Astrocyte (in vitro differentiated cells and primary cell): ENCODE measurements at regions not wholly inside any gene's neighbourhood (a gene's known extent, or its start where the extent isn't known, plus 50 kb on each side); places are given as distances from the start of the nearest gene placed in this dataset.

Experiments used
- DNase-seq: peaks from one replicate; pipeline ENCODE4 v3.0.0-alpha.2; 2010; ENCODE audit warnings: low read depth
- FAIRE-seq: peaks from 2 replicates; lab custom pipeline; 2011; peaks lifted over from hg19 to GRCh38; lab: Jason Lieb, UNC
- H2AFZ ChIP-seq: 2 replicates; pipeline ENCODE4 v1.6.0; 2012; ENCODE audit warnings: low read depth, low read length, inconsistent platforms
- H3K27ac ChIP-seq: 2 replicates; pipeline ENCODE4 v1.5.1; 2011; ENCODE audit warnings: low read depth, low read length, inconsistent platforms
- H3K27me3 ChIP-seq: 2 replicates; pipeline ENCODE4 v1.6.0; 2011; ENCODE audit warnings: low read length, inconsistent platforms; ENCODE audit not compliant: insufficient read depth
- H3K36me3 ChIP-seq: 2 replicates; pipeline ENCODE4 v1.5.1; 2011; ENCODE audit warnings: low read length, inconsistent platforms; ENCODE audit not compliant: insufficient read depth
- H3K4me1 ChIP-seq: 2 replicates; pipeline ENCODE4 v1.5.1; 2011; ENCODE audit warnings: low read length, inconsistent platforms; ENCODE audit not compliant: insufficient read depth
- H3K4me2 ChIP-seq: 2 replicates; pipeline ENCODE4 v1.6.0; 2012; ENCODE audit warnings: low read length, inconsistent platforms
- H3K4me3 ChIP-seq: 2 replicates; pipeline ENCODE4 v1.5.1; 2011; ENCODE audit warnings: low read depth, mild to moderate bottlenecking, low read length, inconsistent platforms; ENCODE audit not compliant: insufficient read depth
- H3K79me2 ChIP-seq: 2 replicates; pipeline ENCODE4 v1.6.0; 2012; ENCODE audit warnings: mild to moderate bottlenecking, low read length, inconsistent platforms; ENCODE audit not compliant: insufficient read depth
- H3K9ac ChIP-seq: 2 replicates; pipeline ENCODE4 v1.6.0; 2012; ENCODE audit warnings: mild to moderate bottlenecking, low read length, inconsistent platforms
- H3K9me3 ChIP-seq: 2 replicates; pipeline ENCODE4 v1.5.1; 2012; ENCODE audit warnings: low read depth, mild to moderate bottlenecking, low read length, inconsistent platforms; ENCODE audit not compliant: insufficient read depth
- H4K20me1 ChIP-seq: 2 replicates; pipeline ENCODE4 v1.6.0; 2012; ENCODE audit warnings: low read length, inconsistent platforms; ENCODE audit not compliant: insufficient read depth
- H3K27ac Mint-ChIP-seq: one replicate; pipeline ENCODE4 v1.8.0; 2021; ENCODE audit warnings: mild to moderate bottlenecking, mixed read lengths; ENCODE audit not compliant: unreplicated experiment
- H3K27me3 Mint-ChIP-seq: one replicate; pipeline ENCODE4 v1.8.0; 2021; ENCODE audit warnings: low read depth, mixed read lengths; ENCODE audit not compliant: unreplicated experiment
- H3K36me3 Mint-ChIP-seq: one replicate; pipeline ENCODE4 v1.8.0; 2021; ENCODE audit warnings: low read depth, mixed read lengths; ENCODE audit not compliant: unreplicated experiment
- H3K4me1 Mint-ChIP-seq: one replicate; pipeline ENCODE4 v1.8.0; 2021; ENCODE audit warnings: low read depth, mixed read lengths; ENCODE audit not compliant: unreplicated experiment
- H3K4me3 Mint-ChIP-seq: one replicate; pipeline ENCODE4 v1.8.0; 2021; ENCODE audit warnings: mild to moderate bottlenecking, moderate library complexity, mixed read lengths; ENCODE audit not compliant: unreplicated experiment
- H3K9me3 Mint-ChIP-seq: one replicate; pipeline ENCODE4 v1.8.0; 2021; ENCODE audit warnings: mild to moderate bottlenecking, mixed read lengths; ENCODE audit not compliant: unreplicated experiment
- CTCF ChIP-seq: IDR thresholded peaks from 2 replicates; pipeline ENCODE4 v1.5.1; 2011; ENCODE audit warnings: low read depth, mild to moderate bottlenecking, inconsistent platforms, low read length, moderate library complexity; ENCODE audit not compliant: insufficient read depth
- EZH2 ChIP-seq: IDR thresholded peaks from 2 replicates; pipeline ENCODE4 v1.6.1; 2012; ENCODE audit warnings: mild to moderate bottlenecking, low read length, inconsistent platforms; ENCODE audit not compliant: insufficient read depth

- H3K9me3 Mint-ChIP-seq, result no peaks in the 10 kb centered on the region
- no peak overlapping the region for H3K4me3 Mint-ChIP-seq
- H4K20me1 ChIP-seq, result no peaks in the 10 kb centered on the region
Measured at GRCh38 chr1:177883581-177883980, 86.3 kb downstream of the SEC16B start.

GRCh38 chr1:177880339-177880891 lies 89.4 kb downstream of the SEC16B start:
- no peak overlapping the region for H3K27ac ChIP-seq
- H3K36me3 ChIP-seq, result no peaks in the 10 kb centered on the region
- peaks cover 4% of the 10 kb centered on the region for H3K9me3 Mint-ChIP-seq
- H3K79me2 ChIP-seq, result no peaks in the 10 kb centered on the region
- no peaks in the 10 kb centered on the region for H3K4me1 Mint-ChIP-seq
- H3K36me3 Mint-ChIP-seq, result no peaks in the 10 kb centered on the region
- no peak overlapping the region for H3K9ac ChIP-seq
- H3K4me1 ChIP-seq, result no peaks in the 10 kb centered on the region
- DNase-seq (no peak), FAIRE-seq (no peak)
- TF ChIP-seq EZH2, result no peak
- peaks cover 15% of the 10 kb centered on the region for H3K27me3 Mint-ChIP-seq
- no peaks in the 10 kb centered on the region for H4K20me1 ChIP-seq
- no peak overlapping the region for H3K27ac Mint-ChIP-seq
- no peak overlapping the region for H3K4me3 ChIP-seq
- H3K27me3 ChIP-seq, result peaks cover 2% of the 10 kb centered on the region
- no peak overlapping the region for H2AFZ ChIP-seq
- no peaks in the 10 kb centered on the region for H3K9me3 ChIP-seq
- H3K4me3 Mint-ChIP-seq, result no peak overlapping the region
- H3K4me2 ChIP-seq, result no peak overlapping the region

More at GRCh38 chr1:177883581-177883980, 86.3 kb downstream of the SEC16B start:
- Histone ChIP-seq H3K27ac (no peak overlapping the region), H3K79me2 (no peaks in the 10 kb centered on the region), H3K9ac (no peak overlapping the region), H3K9me3 (no peaks in the 10 kb centered on the region), H2AFZ (no peak overlapping the region), H3K4me1 (no peaks in the 10 kb centered on the region), H3K27me3 (peaks cover 2% of the 10 kb centered on the region), H3K4me2 (no peak overlapping the region), H3K4me3 (no peak overlapping the region), H3K36me3 (no peaks in the 10 kb centered on the region)
- peaks cover 15% of the 10 kb centered on the region for H3K27me3 Mint-ChIP-seq
- no peak overlapping the region for H3K27ac Mint-ChIP-seq
- FAIRE-seq, result no peak
- DNase-seq, result no peak
- TF ChIP-seq CTCF, result no peak
- TF ChIP-seq EZH2, result no peak
- no peaks in the 10 kb centered on the region for H3K36me3 Mint-ChIP-seq
- H3K4me1 Mint-ChIP-seq, result no peaks in the 10 kb centered on the region

GRCh38 chr1:177877086-177877485 lies 92.8 kb downstream of the SEC16B start:
- no peaks in the 10 kb centered on the region for H3K9me3 ChIP-seq
- no peaks in the 10 kb centered on the region for H3K79me2 ChIP-seq
- H3K9ac ChIP-seq, result no peak overlapping the region
- H3K27me3 ChIP-seq, result peaks cover 2% of the 10 kb centered on the region
- no peak overlapping the region for H3K27ac ChIP-seq
- no peak for DNase-seq
- no peak overlapping the region for H3K27ac Mint-ChIP-seq
- no peaks in the 10 kb centered on the region for H3K36me3 ChIP-seq
- H3K9me3 Mint-ChIP-seq, result peaks cover 4% of the 10 kb centered on the region
- H3K4me2 ChIP-seq, result no peak overlapping the region
- TF ChIP-seq CTCF (no peak), EZH2 (no peak)
- no peak for FAIRE-seq
- H4K20me1 ChIP-seq, result no peaks in the 10 kb centered on the region
- H2AFZ ChIP-seq, result no peak overlapping the region
- H3K4me3 Mint-ChIP-seq, result no peak overlapping the region
- H3K4me1 ChIP-seq, result peaks cover 8% of the 10 kb centered on the region
- H3K27me3 Mint-ChIP-seq, result peaks cover 15% of the 10 kb centered on the region
- H3K4me1 Mint-ChIP-seq, result peaks cover 10% of the 10 kb centered on the region
- H3K4me3 ChIP-seq, result no peak overlapping the region
- no peaks in the 10 kb centered on the region for H3K36me3 Mint-ChIP-seq
